Ammon's horn (tissue), 1 donor: ENCODE measurements at regions not wholly inside any gene's neighbourhood (a gene's known extent, or its start where the extent isn't known, plus 50 kb on each side); places are given as distances from the start of the nearest gene placed in this dataset.

Source experiments
- DNase-seq: peaks from one replicate; pipeline ENCODE4 v3.0.0-alpha.2; 2016; ENCODE audit warnings: low spot score

GRCh38 chr4:32562010-32562409, 1841.8 kb downstream of the PCDH7 start:
- no peak for DNase-seq

GRCh38 chr4:32564626-32565025, 1844.5 kb downstream of the PCDH7 start:
- DNase-seq = no peak

- peak; percentile 3 for DNase-seq
These were observed 1849.7 kb downstream of the PCDH7 start for GRCh38 chr4:32569861-32570260.

GRCh38 chr4:32572366-32572765, 1852.2 kb downstream of the PCDH7 start:
- no peak for DNase-seq

- DNase-seq = no peak
These were observed 1854.6 kb downstream of the PCDH7 start for GRCh38 chr4:32574803-32575202.

GRCh38 chr4:32589097-32589496, 1868.9 kb downstream of the PCDH7 start:
- no peak for DNase-seq

GRCh38 chr4:32589853-32590252, 1869.7 kb downstream of the PCDH7 start:
- no peak for DNase-seq

GRCh38 chr4:32597354-32597753, 1877.2 kb downstream of the PCDH7 start:
- no peak for DNase-seq

- no peak for DNase-seq
These were observed 1881.7 kb downstream of the PCDH7 start for GRCh38 chr4:32601848-32602247.

- no peak for DNase-seq
These were observed 1887.8 kb downstream of the PCDH7 start for GRCh38 chr4:32607978-32608377.

GRCh38 chr4:32624943-32625603, 1904.9 kb downstream of the PCDH7 start:
- no peak for DNase-seq

- no peak for DNase-seq
These were observed 1905.6 kb downstream of the PCDH7 start for GRCh38 chr4:32625687-32626337.

GRCh38 chr4:32631831-32632230, 1911.7 kb downstream of the PCDH7 start:
- no peak for DNase-seq

GRCh38 chr4:32633421-32633820, 1913.3 kb downstream of the PCDH7 start:
- DNase-seq = no peak

- DNase-seq = no peak
These were observed 1925.5 kb downstream of the PCDH7 start for GRCh38 chr4:32645653-32646052.

- no peak for DNase-seq
These were observed 1937.8 kb downstream of the PCDH7 start for GRCh38 chr4:32658019-32658418.

GRCh38 chr4:32661229-32661628, 1941.1 kb downstream of the PCDH7 start:
- DNase-seq = no peak

GRCh38 chr4:32662803-32663202, 1942.6 kb downstream of the PCDH7 start:
- DNase-seq = no peak

- no peak for DNase-seq
These were observed 1952.2 kb downstream of the PCDH7 start for GRCh38 chr4:32672359-32672758.

GRCh38 chr4:32680946-32681345, 1960.8 kb downstream of the PCDH7 start:
- no peak for DNase-seq

- DNase-seq = no peak
These were observed 1964.0 kb downstream of the PCDH7 start for GRCh38 chr4:32684160-32684559.

GRCh38 chr4:32686123-32686522, 1966.0 kb downstream of the PCDH7 start:
- DNase-seq = no peak

- no peak for DNase-seq
These were observed 1969.3 kb downstream of the PCDH7 start for GRCh38 chr4:32689518-32689917.

- DNase-seq = no peak
These were observed 1977.2 kb downstream of the PCDH7 start for GRCh38 chr4:32697281-32697814.
